ENCODE measurements at regions not wholly inside any gene's neighbourhood (a gene's known extent, or its start where the extent isn't known, plus 50 kb on each side); places are given as distances from the start of the nearest gene placed in this dataset.
A peak's percentile ranks its signal among the peaks of the same experiment; 100 is the strongest.

DNA sequence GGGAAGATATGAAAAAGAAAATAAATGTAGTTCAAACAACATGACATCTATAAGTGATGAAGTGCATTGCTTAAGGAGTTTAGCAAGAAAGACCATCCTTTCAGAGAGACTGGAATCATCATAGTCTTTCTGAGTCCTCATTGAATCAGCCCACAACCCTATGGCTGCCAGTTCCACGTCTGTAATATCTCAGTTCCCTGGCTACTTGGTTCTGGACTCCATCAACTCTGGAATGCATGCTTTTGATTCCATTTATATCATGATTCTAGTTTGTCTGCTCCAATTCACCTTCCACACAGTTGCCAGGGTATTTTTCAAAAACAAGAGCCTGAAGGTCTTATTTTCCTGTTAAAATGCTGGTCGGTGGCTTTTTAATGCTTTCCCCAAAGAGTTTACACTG is 126.4 kb upstream of the MDFIC start:
- Histone ChIP-seq H3K4me3 (replicated peaks in 1 of 3) (no peak overlapping the region), H3K36me3 (no peaks in the 10 kb centered on the region), H3K4me1 (no peaks in the 10 kb centered on the region), H3K9me3 (no peaks in the 10 kb centered on the region), H3K27ac (no peak overlapping the region), H3K27me3 (no peaks in the 10 kb centered on the region)
- TF ChIP-seq, protein P1, sequence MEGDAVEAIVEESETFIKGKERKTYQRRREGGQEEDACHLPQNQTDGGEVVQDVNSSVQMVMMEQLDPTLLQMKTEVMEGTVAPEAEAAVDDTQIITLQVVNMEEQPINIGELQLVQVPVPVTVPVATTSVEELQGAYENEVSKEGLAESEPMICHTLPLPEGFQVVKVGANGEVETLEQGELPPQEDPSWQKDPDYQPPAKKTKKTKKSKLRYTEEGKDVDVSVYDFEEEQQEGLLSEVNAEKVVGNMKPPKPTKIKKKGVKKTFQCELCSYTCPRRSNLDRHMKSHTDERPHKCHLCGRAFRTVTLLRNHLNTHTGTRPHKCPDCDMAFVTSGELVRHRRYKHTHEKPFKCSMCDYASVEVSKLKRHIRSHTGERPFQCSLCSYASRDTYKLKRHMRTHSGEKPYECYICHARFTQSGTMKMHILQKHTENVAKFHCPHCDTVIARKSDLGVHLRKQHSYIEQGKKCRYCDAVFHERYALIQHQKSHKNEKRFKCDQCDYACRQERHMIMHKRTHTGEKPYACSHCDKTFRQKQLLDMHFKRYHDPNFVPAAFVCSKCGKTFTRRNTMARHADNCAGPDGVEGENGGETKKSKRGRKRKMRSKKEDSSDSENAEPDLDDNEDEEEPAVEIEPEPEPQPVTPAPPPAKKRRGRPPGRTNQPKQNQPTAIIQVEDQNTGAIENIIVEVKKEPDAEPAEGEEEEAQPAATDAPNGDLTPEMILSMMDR (IDR thresholded peaks at IDR 0.05) = no peak
- TF ChIP-seq POLR2A (IDR thresholded peaks at IDR 0.05) = no peak
- 70 to 78% methylated on average over 2 of the region's 2 CpGs for WGBS, 2 donors
- DNase-seq = no peak
- intact Hi-C loops (cut with DNase I) = no loop called here

DNA sequence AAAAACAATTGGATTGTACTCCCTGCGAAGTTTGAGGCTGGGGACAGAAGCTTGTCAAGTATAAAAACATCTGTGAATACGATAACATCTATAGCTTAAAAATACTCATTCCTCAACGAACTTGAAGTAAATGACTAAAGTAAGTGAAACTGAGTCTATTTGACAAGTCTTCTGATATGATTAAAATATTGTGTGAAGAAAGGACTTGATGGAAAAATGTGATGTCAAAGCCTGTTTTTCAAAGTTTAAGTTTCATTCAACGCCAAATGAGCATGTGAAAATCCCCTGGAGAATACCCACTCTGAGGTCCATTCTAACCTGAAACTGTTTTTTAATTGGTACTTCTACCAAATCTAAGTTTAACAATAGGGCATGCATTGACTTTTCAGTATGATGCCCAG is 122.3 kb upstream of the MDFIC start:
- 82 to 85% methylated on average over 4 of the region's 4 CpGs for WGBS, 2 donors
- TF ChIP-seq, protein P1 (IDR thresholded peaks at IDR 0.05) = no peak
- no peak overlapping the region for H3K4me3 ChIP-seq (replicated peaks in 1 of 3)
- intact Hi-C loops (cut with DNase I) = no loop called here
- H3K4me1 ChIP-seq = no peaks in the 10 kb centered on the region
- no peaks in the 10 kb centered on the region for H3K9me3 ChIP-seq
- H3K27ac ChIP-seq = no peak overlapping the region
- no peak for DNase-seq
- H3K36me3 ChIP-seq = no peaks in the 10 kb centered on the region
- no peaks in the 10 kb centered on the region for H3K27me3 ChIP-seq

DNA sequence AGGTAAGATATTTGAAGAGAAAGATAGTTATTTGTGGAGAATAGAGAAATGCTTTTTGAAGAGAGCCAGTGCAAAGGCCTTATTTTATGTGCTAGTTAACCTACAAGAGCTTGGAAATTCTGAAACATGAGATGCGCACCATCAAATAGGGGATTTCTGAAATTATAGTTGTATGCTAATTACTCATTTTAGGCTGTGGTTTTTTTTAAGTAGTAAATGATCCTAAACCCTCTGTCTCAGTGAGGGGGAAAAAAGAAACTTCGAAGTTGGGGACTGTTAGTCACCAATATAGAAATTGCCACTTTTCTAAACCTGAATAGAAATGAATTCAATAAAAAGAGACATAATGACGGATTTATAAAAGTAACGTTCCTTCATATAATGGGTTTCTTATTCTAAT is 119.3 kb upstream of the MDFIC start:
- Histone ChIP-seq H3K9me3 (no peaks in the 10 kb centered on the region), H3K36me3 (no peaks in the 10 kb centered on the region), H3K27ac (no peak overlapping the region), H3K4me3 (replicated peaks in 1 of 3) (no peak overlapping the region), H3K27me3 (no peaks in the 10 kb centered on the region), H3K4me1 (no peaks in the 10 kb centered on the region)
- TF ChIP-seq, protein P1 (IDR thresholded peaks at IDR 0.05) = no peak
- TF ChIP-seq POLR2A (IDR thresholded peaks at IDR 0.05) = no peak
- WGBS, 2 donors = 71 to 90% methylated on average over 4 of the region's 4 CpGs
- DNase-seq = no peak
- intact Hi-C loops (cut with DNase I) = no loop called here

DNA sequence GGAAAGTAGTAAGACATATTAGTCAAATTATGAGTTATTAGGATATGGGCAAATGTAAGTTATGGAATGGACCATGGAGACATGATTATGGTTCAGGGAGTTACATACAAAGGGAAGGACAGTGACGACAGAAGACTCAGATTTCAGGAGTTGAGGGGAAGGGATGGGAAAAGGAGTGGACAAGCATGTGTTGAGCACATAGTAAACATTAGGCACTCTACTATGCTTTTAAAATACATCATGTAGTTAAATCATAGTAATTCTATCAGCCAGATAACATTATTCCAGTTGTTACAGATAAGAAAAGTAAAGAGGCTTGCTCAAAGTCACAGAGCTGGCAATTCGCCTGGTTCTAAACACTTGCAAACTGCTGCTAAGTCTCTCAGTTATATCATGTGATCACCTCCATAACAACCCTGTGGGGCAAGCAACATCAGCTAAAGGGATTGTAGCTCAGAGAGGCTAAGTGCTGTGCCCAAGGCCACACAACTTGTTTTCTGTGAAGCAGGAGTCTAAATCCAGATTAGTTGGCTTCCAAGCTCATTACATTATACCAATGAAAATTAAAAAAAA is 115.2 kb upstream of the MDFIC start:
- Histone ChIP-seq H3K36me3 (no peaks in the 10 kb centered on the region), H3K27me3 (no peaks in the 10 kb centered on the region), H3K4me1 (no peaks in the 10 kb centered on the region), H3K9me3 (no peaks in the 10 kb centered on the region), H3K4me3 (replicated peaks in 1 of 3) (no peak overlapping the region), H3K27ac (no peak overlapping the region)
- intact Hi-C loops (cut with DNase I) = no loop called here
- 63 to 91% methylated on average over 2 of the region's 2 CpGs for WGBS, 2 donors
- TF ChIP-seq, protein P1 (IDR thresholded peaks at IDR 0.05) = no peak
- no peak for TF ChIP-seq POLR2A (IDR thresholded peaks at IDR 0.05)
- DNase-seq = peak; percentile 42

DNA sequence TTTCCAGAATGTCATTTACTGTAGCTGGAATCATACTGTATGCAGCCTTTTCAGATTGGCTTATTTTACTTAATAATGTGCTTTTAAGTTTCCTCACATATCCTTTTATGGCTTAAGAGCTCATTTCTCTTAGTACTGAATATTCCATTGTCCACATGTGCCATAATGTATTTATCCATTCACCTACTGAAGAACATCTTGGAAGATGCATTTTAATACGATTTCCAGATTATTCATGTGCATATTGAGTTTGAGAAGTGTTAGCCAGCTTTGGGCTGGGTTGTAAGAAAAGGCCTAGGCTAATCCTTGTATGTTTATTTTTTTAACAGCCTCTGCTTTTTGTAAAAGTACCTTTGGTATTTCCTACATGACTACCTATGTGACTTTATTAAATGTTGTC is 109.3 kb upstream of the MDFIC start:
- no peaks in the 10 kb centered on the region for H3K36me3 ChIP-seq
- no peaks in the 10 kb centered on the region for H3K27me3 ChIP-seq
- intact Hi-C loops (cut with DNase I) = no loop called here
- no peak overlapping the region for H3K4me3 ChIP-seq (replicated peaks in 1 of 3)
- 88 to 92% methylated on average over 1 of the region's 1 CpG for WGBS, 2 donors
- no peak for TF ChIP-seq POLR2A (IDR thresholded peaks at IDR 0.05)
- TF ChIP-seq, protein P1 (IDR thresholded peaks at IDR 0.05) = no peak
- no peaks in the 10 kb centered on the region for H3K4me1 ChIP-seq
- H3K9me3 ChIP-seq = no peaks in the 10 kb centered on the region
- H3K27ac ChIP-seq = no peak overlapping the region
- no peak for DNase-seq
